Hepatocyte (in vitro differentiated cells): ENCODE measurements at regions not wholly inside any gene's neighbourhood (a gene's known extent, or its start where the extent isn't known, plus 50 kb on each side); places are given as distances from the start of the nearest gene placed in this dataset.
A peak's percentile ranks its signal among the peaks of the same experiment; 100 is the strongest.

ENCODE experiments used
- DNase-seq: peaks from one replicate; pipeline ENCODE4 v3.0.0-alpha.2; 2016; ENCODE audit warnings: low spot score
- H2AFZ ChIP-seq: fragments of 200-600 bp; sonication (generic); 2 replicates; pipeline ENCODE4 v1.6.0; 2016; ENCODE audit warnings: antibody characterized with exemption, mild to moderate bottlenecking
- H3K27ac ChIP-seq: fragments of 200-600 bp; sonication (generic); 2 replicates; pipeline ENCODE4 v1.5.1; 2016; ENCODE audit warnings: mild to moderate bottlenecking
- H3K27me3 ChIP-seq: fragments of 200-600 bp; sonication (generic); 2 replicates; pipeline ENCODE4 v1.6.1; 2016
- H3K36me3 ChIP-seq: fragments of 200-600 bp; sonication (generic); replicated peaks from 2 replicates; pipeline ENCODE4 v1.5.1; 2016; ENCODE audit warnings: low read depth; ENCODE audit not compliant: insufficient read depth
- H3K4me1 ChIP-seq: fragments of 200-600 bp; sonication (generic); 2 replicates; pipeline ENCODE4 v1.5.1; 2016; ENCODE audit warnings: mild to moderate bottlenecking, moderate library complexity; ENCODE audit not compliant: insufficient read depth
- H3K4me2 ChIP-seq: fragments of 200-600 bp; sonication (generic); 2 replicates; pipeline ENCODE4 v1.6.0; 2016
- H3K4me3 ChIP-seq: fragments of 200-600 bp; sonication (generic); 2 replicates; pipeline ENCODE4 v1.5.1; 2016; ENCODE audit warnings: mild to moderate bottlenecking
- H3K79me2 ChIP-seq: fragments of 200-600 bp; sonication (generic); 2 replicates; pipeline ENCODE4 v1.6.0; 2017; ENCODE audit warnings: mild to moderate bottlenecking
- H3K9me2 ChIP-seq: fragments of 200-600 bp; sonication (generic); replicated peaks from 2 replicates; pipeline ENCODE4 v1.6.0; 2017; ENCODE audit warnings: mild to moderate bottlenecking; ENCODE audit not compliant: insufficient read depth
- H3K9me3 ChIP-seq: fragments of 200-600 bp; sonication (generic); 2 replicates; pipeline ENCODE4 v1.5.1; 2016; ENCODE audit warnings: low read depth, mild to moderate bottlenecking
- H4K20me1 ChIP-seq: fragments of 200-600 bp; sonication (generic); 2 replicates; pipeline ENCODE4 v1.6.0; 2016; ENCODE audit warnings: mild to moderate bottlenecking; ENCODE audit not compliant: insufficient read depth, poor library complexity, severe bottlenecking
- EZH2 ChIP-seq: fragments of 200-600 bp; sonication (generic); IDR thresholded peaks from 2 replicates; pipeline ENCODE4 v1.6.1; 2016; ENCODE audit warnings: antibody characterized with exemption, mild to moderate bottlenecking, borderline replicate concordance
- EZH2phosphoT487 ChIP-seq: fragments of 200-600 bp; sonication (generic); IDR thresholded peaks from one replicate; pipeline ENCODE4 v1.6.1; 2018; ENCODE audit warnings: antibody characterized with exemption, mild to moderate bottlenecking, low read depth, moderate library complexity; ENCODE audit not compliant: unreplicated experiment, severe bottlenecking
- WGBS: methylation state at CpG from one replicate; pipeline ENCODE4 v1.1.6; 2016; ENCODE audit warnings: low lambda C conversion rate; ENCODE audit errors: missing lambda C conversion rate; 5-methylcytosine and 5-hydroxymethylcytosine counted together
- TF ChIP-seq, protein P1 (sequence below): fragments of 200-600 bp; sonication (generic); IDR thresholded peaks from 2 replicates; pipeline ENCODE4 v1.5.1; 2016; ENCODE audit warnings: antibody characterized with exemption, mild to moderate bottlenecking; ENCODE audit not compliant: poor library complexity

DNA sequence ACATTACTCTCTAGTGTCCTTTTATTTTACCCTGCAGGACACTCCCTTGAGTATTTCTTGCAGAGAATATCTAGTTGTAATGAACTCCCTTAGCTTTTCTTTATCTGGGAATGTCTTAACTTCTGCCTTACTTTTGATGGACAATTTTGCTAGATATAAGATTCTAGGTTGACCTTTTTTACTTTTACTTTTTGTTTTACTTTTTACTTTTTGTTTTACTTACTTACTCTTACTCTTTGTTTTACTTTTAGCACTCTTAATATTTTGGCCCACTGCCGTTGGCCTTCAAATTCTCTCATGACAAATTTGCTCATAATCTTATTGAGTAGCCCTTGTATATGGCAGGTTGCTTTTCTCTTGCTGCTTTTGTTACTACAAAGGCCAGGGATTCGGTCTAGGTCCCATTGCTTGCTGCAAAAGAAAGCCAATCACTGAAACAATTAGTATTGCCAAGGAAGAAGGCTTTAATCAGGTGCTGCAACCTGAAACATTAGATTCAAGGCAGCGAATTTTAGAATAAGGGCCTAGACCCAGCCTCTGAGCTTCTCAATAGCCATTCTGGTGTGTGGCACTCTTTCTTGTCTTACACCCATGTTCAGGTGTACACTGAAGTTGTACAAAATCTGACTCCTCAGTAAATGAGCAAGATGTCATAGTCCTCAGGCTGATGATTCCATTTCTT lies 137.0 kb downstream of the TES start:
- no peak for DNase-seq
- H3K36me3 ChIP-seq: no peaks in the 10 kb centered on the region
- H4K20me1 ChIP-seq: no peaks in the 10 kb centered on the region
- H3K9me2 ChIP-seq: no peaks in the 10 kb centered on the region
- no peak overlapping the region for H2AFZ ChIP-seq
- no peaks in the 10 kb centered on the region for H3K27me3 ChIP-seq
- H3K4me2 ChIP-seq: no peak overlapping the region
- no peak for TF ChIP-seq EZH2phosphoT487
- no peaks in the 10 kb centered on the region for H3K9me3 ChIP-seq
- no peaks in the 10 kb centered on the region for H3K4me1 ChIP-seq
- no peak overlapping the region for H3K4me3 ChIP-seq
- no peaks in the 10 kb centered on the region for H3K79me2 ChIP-seq
- no peak overlapping the region for H3K27ac ChIP-seq
- 90% methylated on average over 3 of the region's 3 CpGs for WGBS

DNA sequence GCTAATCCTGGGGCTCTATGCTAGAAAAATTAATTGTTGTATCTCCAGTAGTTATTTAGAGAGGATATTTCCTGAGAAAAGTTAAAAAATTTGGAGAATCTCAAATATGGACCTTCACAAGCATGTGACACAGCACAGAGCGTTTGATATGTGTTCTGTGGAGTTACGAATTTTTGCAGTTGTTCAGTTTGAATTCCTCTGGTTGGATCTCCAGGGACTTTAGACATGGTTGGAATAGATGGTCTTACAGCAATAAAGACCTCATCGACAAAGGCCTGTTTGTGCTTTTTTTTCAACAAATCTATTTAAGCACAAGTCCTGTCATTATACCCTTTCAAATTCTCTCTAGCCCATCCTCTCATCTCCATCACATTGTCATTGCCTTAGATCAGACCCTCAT lies 138.0 kb downstream of the TES start:
- no peak overlapping the region for H3K27ac ChIP-seq
- peaks cover under 1% of the 10 kb centered on the region for H3K4me1 ChIP-seq
- no peaks in the 10 kb centered on the region for H3K9me2 ChIP-seq
- H3K4me2 ChIP-seq: no peak overlapping the region
- H3K9me3 ChIP-seq: no peaks in the 10 kb centered on the region
- H3K27me3 ChIP-seq: no peaks in the 10 kb centered on the region
- H3K36me3 ChIP-seq: no peaks in the 10 kb centered on the region
- no peak overlapping the region for H3K4me3 ChIP-seq
- H4K20me1 ChIP-seq: no peaks in the 10 kb centered on the region
- no peak overlapping the region for H2AFZ ChIP-seq
- DNase-seq: no peak
- H3K79me2 ChIP-seq: no peaks in the 10 kb centered on the region
- WGBS: 89% methylated on average over 3 of the region's 3 CpGs
- TF ChIP-seq EZH2phosphoT487: no peak
- TF ChIP-seq, protein P1, sequence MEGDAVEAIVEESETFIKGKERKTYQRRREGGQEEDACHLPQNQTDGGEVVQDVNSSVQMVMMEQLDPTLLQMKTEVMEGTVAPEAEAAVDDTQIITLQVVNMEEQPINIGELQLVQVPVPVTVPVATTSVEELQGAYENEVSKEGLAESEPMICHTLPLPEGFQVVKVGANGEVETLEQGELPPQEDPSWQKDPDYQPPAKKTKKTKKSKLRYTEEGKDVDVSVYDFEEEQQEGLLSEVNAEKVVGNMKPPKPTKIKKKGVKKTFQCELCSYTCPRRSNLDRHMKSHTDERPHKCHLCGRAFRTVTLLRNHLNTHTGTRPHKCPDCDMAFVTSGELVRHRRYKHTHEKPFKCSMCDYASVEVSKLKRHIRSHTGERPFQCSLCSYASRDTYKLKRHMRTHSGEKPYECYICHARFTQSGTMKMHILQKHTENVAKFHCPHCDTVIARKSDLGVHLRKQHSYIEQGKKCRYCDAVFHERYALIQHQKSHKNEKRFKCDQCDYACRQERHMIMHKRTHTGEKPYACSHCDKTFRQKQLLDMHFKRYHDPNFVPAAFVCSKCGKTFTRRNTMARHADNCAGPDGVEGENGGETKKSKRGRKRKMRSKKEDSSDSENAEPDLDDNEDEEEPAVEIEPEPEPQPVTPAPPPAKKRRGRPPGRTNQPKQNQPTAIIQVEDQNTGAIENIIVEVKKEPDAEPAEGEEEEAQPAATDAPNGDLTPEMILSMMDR: no peak
- no peak for TF ChIP-seq EZH2

DNA sequence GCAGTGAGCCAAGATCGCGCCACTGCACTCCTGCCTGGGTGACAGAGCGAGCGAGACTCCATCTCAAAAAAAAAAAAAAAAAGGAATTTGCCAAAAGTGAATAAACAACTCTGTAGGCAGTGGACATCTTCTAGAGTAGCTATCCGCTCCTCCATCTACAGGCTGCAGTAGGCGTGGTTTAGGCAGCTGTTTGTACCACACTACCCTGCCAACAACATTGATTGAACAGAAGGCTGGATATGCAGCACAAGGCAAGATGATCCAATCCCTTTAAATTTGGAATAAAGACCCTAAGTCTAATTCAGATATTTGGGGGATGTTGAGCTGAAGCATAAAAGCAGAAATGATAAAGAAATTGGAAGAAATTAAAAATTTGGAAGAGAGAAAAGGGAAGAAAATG lies 141.6 kb downstream of the TES start:
- H3K36me3 ChIP-seq: no peaks in the 10 kb centered on the region
- no peak for DNase-seq
- H3K4me2 ChIP-seq: no peak overlapping the region
- no peaks in the 10 kb centered on the region for H3K27me3 ChIP-seq
- 97% methylated on average over 2 of the region's 6 CpGs for WGBS
- H4K20me1 ChIP-seq: no peaks in the 10 kb centered on the region
- H3K4me1 ChIP-seq: peaks cover 30% of the 10 kb centered on the region
- no peaks in the 10 kb centered on the region for H3K9me3 ChIP-seq
- H3K27ac ChIP-seq: no peak overlapping the region
- H3K9me2 ChIP-seq: no peaks in the 10 kb centered on the region
- H3K79me2 ChIP-seq: no peaks in the 10 kb centered on the region
- no peak overlapping the region for H2AFZ ChIP-seq
- TF ChIP-seq EZH2 (no peak), EZH2phosphoT487 (no peak)
- TF ChIP-seq, protein P1: no peak
- H3K4me3 ChIP-seq: no peak overlapping the region

DNA sequence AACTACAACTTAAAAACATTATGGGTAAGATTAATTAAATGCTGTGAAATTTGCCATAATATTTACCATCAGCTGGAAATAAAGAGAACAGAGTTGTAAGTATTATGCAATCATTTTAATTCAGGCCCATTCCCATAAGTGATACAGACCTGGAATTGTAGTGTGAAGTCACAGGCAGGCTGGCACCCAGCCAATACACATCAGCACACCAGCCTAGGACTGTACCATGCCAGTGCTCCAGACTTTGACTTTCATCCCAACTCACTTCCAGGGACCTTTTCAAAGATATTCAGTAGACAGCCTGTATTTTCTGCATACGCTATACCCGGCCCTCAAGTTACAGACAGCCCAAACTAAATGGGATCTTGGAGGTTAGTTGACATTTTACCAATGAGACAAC lies 143.3 kb downstream of the TES start:
- Histone ChIP-seq H3K9me3 (no peaks in the 10 kb centered on the region), H3K36me3 (no peaks in the 10 kb centered on the region), H4K20me1 (no peaks in the 10 kb centered on the region), H3K9me2 (no peaks in the 10 kb centered on the region), H3K27me3 (no peaks in the 10 kb centered on the region), H3K4me3 (no peak overlapping the region), H3K27ac (peak overlapping the region; percentile 94), H3K79me2 (no peaks in the 10 kb centered on the region), H3K4me1 (peaks cover 36% of the 10 kb centered on the region), H3K4me2 (peak overlapping the region; percentile 69), H2AFZ (no peak overlapping the region)
- 91% methylated on average over 2 of the region's 2 CpGs for WGBS
- peak; percentile 52 for DNase-seq
- TF ChIP-seq EZH2phosphoT487: no peak
- no peak for TF ChIP-seq EZH2
- TF ChIP-seq, protein P1: no peak
